ENCODE measurements at regions not wholly inside any gene's neighbourhood (a gene's known extent, or its start where the extent isn't known, plus 50 kb on each side); places are given as distances from the start of the nearest gene placed in this dataset.
"Not testable (repeated sequence)": the region's sequence is repeated elsewhere in the genome, so short reads cannot be mapped to it uniquely, and the experiment has no call there.

- ATAC-seq (ENCODE audit: insufficient read depth, low read depth) (no peak), DNase-seq (no peak)
- Histone ChIP-seq H3K27me3 (ENCODE audit: insufficient read depth, low read length, poor library complexity) (no peaks in the 10 kb centered on the region), H3K9me3 (ENCODE audit: insufficient read depth, low read length, severe bottlenecking) (no peaks in the 10 kb centered on the region), H3K4me3 (ENCODE audit: low read depth in 1 of 2, low read length in 2 of 2) (no peak overlapping the region), H3K9ac (ENCODE audit: low read depth, low read length) (no peak overlapping the region), H3K4me2 (ENCODE audit: insufficient read depth, low read length) (no peak overlapping the region), H3K79me2 (ENCODE audit: insufficient read depth, low read length) (no peaks in the 10 kb centered on the region), H3K4me1 (ENCODE audit: insufficient read depth, low read length) (no peaks in the 10 kb centered on the region), H2AFZ (ENCODE audit: low read depth, low read length) (no peak overlapping the region), H3K36me3 (ENCODE audit: insufficient read depth, low read length) (no peaks in the 10 kb centered on the region), H4K20me1 (ENCODE audit: insufficient read depth, low read length) (no peaks in the 10 kb centered on the region), H3K27ac (ENCODE audit: low read length) (no peak overlapping the region)
- TF ChIP-seq CTCF (IDR thresholded peaks at IDR 0.05; ENCODE audit: borderline replicate concordance, extremely low read depth, low read length, poor library complexity, severe bottlenecking) (no peak), EZH2 (IDR thresholded peaks at IDR 0.05; ENCODE audit: borderline replicate concordance, low read depth, low read length, severe bottlenecking) (no peak)
Observed at GRCh38 chr17:27088767-27089078, 205.2 kb upstream of the WSB1 start.

- not testable (repeated sequence) for H4K20me1 ChIP-seq (ENCODE audit: insufficient read depth, low read length); H3K79me2 ChIP-seq (ENCODE audit: insufficient read depth, low read length); ATAC-seq (ENCODE audit: insufficient read depth, low read depth); H3K4me1 ChIP-seq (ENCODE audit: insufficient read depth, low read length); H2AFZ ChIP-seq (ENCODE audit: low read depth, low read length); H3K36me3 ChIP-seq (ENCODE audit: insufficient read depth, low read length); H3K27ac ChIP-seq (ENCODE audit: low read length); H3K9me3 ChIP-seq (ENCODE audit: insufficient read depth, low read length, severe bottlenecking); DNase-seq; H3K4me3 ChIP-seq (ENCODE audit: low read depth in 1 of 2, low read length in 2 of 2); H3K9ac ChIP-seq (ENCODE audit: low read depth, low read length); H3K27me3 ChIP-seq (ENCODE audit: insufficient read depth, low read length, poor library complexity); H3K4me2 ChIP-seq (ENCODE audit: insufficient read depth, low read length)
Observed at GRCh38 chr17:27089079-27089928, 204.6 kb upstream of the WSB1 start.

- Histone ChIP-seq H3K27ac (ENCODE audit: low read length) (no peak overlapping the region), H3K9me3 (ENCODE audit: insufficient read depth, low read length, severe bottlenecking) (no peaks in the 10 kb centered on the region), H3K27me3 (ENCODE audit: insufficient read depth, low read length, poor library complexity) (no peaks in the 10 kb centered on the region), H3K36me3 (ENCODE audit: insufficient read depth, low read length) (no peaks in the 10 kb centered on the region), H3K4me3 (ENCODE audit: low read depth in 1 of 2, low read length in 2 of 2) (no peak overlapping the region), H3K4me2 (ENCODE audit: insufficient read depth, low read length) (no peak overlapping the region), H3K4me1 (ENCODE audit: insufficient read depth, low read length) (no peaks in the 10 kb centered on the region), H3K79me2 (ENCODE audit: insufficient read depth, low read length) (no peaks in the 10 kb centered on the region), H4K20me1 (ENCODE audit: insufficient read depth, low read length) (no peaks in the 10 kb centered on the region), H3K9ac (ENCODE audit: low read depth, low read length) (no peak overlapping the region), H2AFZ (ENCODE audit: low read depth, low read length) (no peak overlapping the region)
- no peak for TF ChIP-seq EZH2 (IDR thresholded peaks at IDR 0.05; ENCODE audit: borderline replicate concordance, low read depth, low read length, severe bottlenecking)
- DNase-seq (no peak), ATAC-seq (ENCODE audit: insufficient read depth, low read depth) (no peak)
Observed at GRCh38 chr17:27089929-27090247, 204.0 kb upstream of the WSB1 start.

GRCh38 chr17:27090450-27091042 is 203.4 kb upstream of the WSB1 start:
- not testable (repeated sequence) for ATAC-seq (ENCODE audit: insufficient read depth, low read depth)

GRCh38 chr17:27091043-27091497 is 202.8 kb upstream of the WSB1 start:
- H3K36me3 ChIP-seq (ENCODE audit: insufficient read depth, low read length): no peaks in the 10 kb centered on the region
- H3K4me2 ChIP-seq (ENCODE audit: insufficient read depth, low read length): no peak overlapping the region
- H4K20me1 ChIP-seq (ENCODE audit: insufficient read depth, low read length): no peaks in the 10 kb centered on the region
- TF ChIP-seq CTCF (IDR thresholded peaks at IDR 0.05; ENCODE audit: borderline replicate concordance, extremely low read depth, low read length, poor library complexity, severe bottlenecking) (no peak), EZH2 (IDR thresholded peaks at IDR 0.05; ENCODE audit: borderline replicate concordance, low read depth, low read length, severe bottlenecking) (no peak)
- ATAC-seq (ENCODE audit: insufficient read depth, low read depth) (no peak), DNase-seq (no peak)
- H3K9me3 ChIP-seq (ENCODE audit: insufficient read depth, low read length, severe bottlenecking): no peaks in the 10 kb centered on the region
- no peaks in the 10 kb centered on the region for H3K4me1 ChIP-seq (ENCODE audit: insufficient read depth, low read length)
- H3K9ac ChIP-seq (ENCODE audit: low read depth, low read length): no peak overlapping the region
- no peaks in the 10 kb centered on the region for H3K27me3 ChIP-seq (ENCODE audit: insufficient read depth, low read length, poor library complexity)
- H3K4me3 ChIP-seq (ENCODE audit: low read depth in 1 of 2, low read length in 2 of 2): no peak overlapping the region
- no peaks in the 10 kb centered on the region for H3K79me2 ChIP-seq (ENCODE audit: insufficient read depth, low read length)
- no peak overlapping the region for H3K27ac ChIP-seq (ENCODE audit: low read length)
- H2AFZ ChIP-seq (ENCODE audit: low read depth, low read length): no peak overlapping the region

More at GRCh38 chr17:27090450-27091042, 203.4 kb upstream of the WSB1 start:
- not testable (repeated sequence) for DNase-seq; H3K4me3 ChIP-seq (ENCODE audit: low read depth in 1 of 2, low read length in 2 of 2); H3K9me3 ChIP-seq (ENCODE audit: insufficient read depth, low read length, severe bottlenecking); H3K27ac ChIP-seq (ENCODE audit: low read length); H3K4me1 ChIP-seq (ENCODE audit: insufficient read depth, low read length); H3K9ac ChIP-seq (ENCODE audit: low read depth, low read length); H2AFZ ChIP-seq (ENCODE audit: low read depth, low read length); H3K27me3 ChIP-seq (ENCODE audit: insufficient read depth, low read length, poor library complexity); H3K36me3 ChIP-seq (ENCODE audit: insufficient read depth, low read length); H3K79me2 ChIP-seq (ENCODE audit: insufficient read depth, low read length); H3K4me2 ChIP-seq (ENCODE audit: insufficient read depth, low read length); H4K20me1 ChIP-seq (ENCODE audit: insufficient read depth, low read length)

- not testable (repeated sequence) for H3K9ac ChIP-seq (ENCODE audit: low read depth, low read length); H3K4me2 ChIP-seq (ENCODE audit: insufficient read depth, low read length)
Observed at GRCh38 chr17:27094179-27094578, 199.7 kb upstream of the WSB1 start.

More at GRCh38 chr17:27094179-27094578, 199.7 kb upstream of the WSB1 start:
- not testable (repeated sequence) for H3K4me3 ChIP-seq (ENCODE audit: low read depth in 1 of 2, low read length in 2 of 2); H3K27ac ChIP-seq (ENCODE audit: low read length); H3K79me2 ChIP-seq (ENCODE audit: insufficient read depth, low read length); H3K4me1 ChIP-seq (ENCODE audit: insufficient read depth, low read length); H2AFZ ChIP-seq (ENCODE audit: low read depth, low read length); H3K9me3 ChIP-seq (ENCODE audit: insufficient read depth, low read length, severe bottlenecking); H4K20me1 ChIP-seq (ENCODE audit: insufficient read depth, low read length); ATAC-seq (ENCODE audit: insufficient read depth, low read depth); DNase-seq; H3K36me3 ChIP-seq (ENCODE audit: insufficient read depth, low read length); H3K27me3 ChIP-seq (ENCODE audit: insufficient read depth, low read length, poor library complexity)

Data from DND-41 (cell line).